WTC11 (cell line): ENCODE measurements at regions not wholly inside any gene's neighbourhood (a gene's known extent, or its start where the extent isn't known, plus 50 kb on each side); places are given as distances from the start of the nearest gene placed in this dataset.

Experiments
- ATAC-seq: fragments of 200-7000 bp; cut with Tn5 transposase; 2 replicates; pipeline ENCODE4 v1.10.0; 2021; ENCODE audit warnings: mild to moderate bottlenecking, moderate library complexity
- CTCF ChIA-PET: fragments of 300-600 bp; sonication (Branson Sonifier 250); formaldehyde crosslinking; loops from one replicate; lab custom pipeline; 2021; ENCODE audit warnings: antibody characterized with exemption; lab: Charles Lee
- POLR2A ChIA-PET: fragments of 350-600 bp; sonication (Branson Sonifier 250); formaldehyde crosslinking; loops from one replicate; lab custom pipeline; 2021; ENCODE audit warnings: antibody characterized with exemption; lab: Charles Lee
- DNase-seq: peaks from one replicate; pipeline ENCODE4 v3.0.0; 2021; ENCODE audit warnings: low spot score
- H3K27ac Mint-ChIP-seq: 2 replicates; pipeline ENCODE4 v1.8.0; 2021; ENCODE audit warnings: mixed read lengths
- H3K27me3 Mint-ChIP-seq: 2 replicates; pipeline ENCODE4 v1.8.0; 2021; ENCODE audit warnings: low read depth, mild to moderate bottlenecking, moderate library complexity, mixed read lengths
- H3K36me3 Mint-ChIP-seq: 2 replicates; pipeline ENCODE4 v1.8.0; 2021; ENCODE audit warnings: mixed read lengths
- H3K4me1 Mint-ChIP-seq: 2 replicates; pipeline ENCODE4 v1.8.0; 2022; ENCODE audit warnings: mixed read lengths
- H3K4me3 Mint-ChIP-seq: 2 replicates; pipeline ENCODE4 v1.8.0; 2021; ENCODE audit warnings: mild to moderate bottlenecking, moderate library complexity, mixed read lengths
- H3K9me3 Mint-ChIP-seq: 2 replicates; pipeline ENCODE4 v1.8.0; 2021; ENCODE audit warnings: mixed read lengths
- CBFB ChIP-seq: sonication (generic); formaldehyde crosslinking; IDR thresholded peaks from 2 replicates; pipeline ENCODE4 v1.8.1; 2022; ENCODE audit warnings: mild to moderate bottlenecking, low read depth, missing genetic modification reagents
- CREM ChIP-seq: sonication (generic); formaldehyde crosslinking; IDR thresholded peaks from 2 replicates; pipeline ENCODE4 v1.8.1; 2022; ENCODE audit warnings: mild to moderate bottlenecking, missing genetic modification reagents, moderate library complexity
- ELF4 ChIP-seq: sonication (generic); formaldehyde crosslinking; IDR thresholded peaks from 2 replicates; pipeline ENCODE4 v1.8.1; 2022; ENCODE audit warnings: low read depth, mild to moderate bottlenecking, moderate library complexity, missing genetic modification reagents
- EMX1 ChIP-seq: fragments of 250-450 bp; sonication (Bioruptor Pico); IDR thresholded peaks from 2 replicates; pipeline ENCODE4 v1.8.0; 2021; ENCODE audit warnings: mild to moderate bottlenecking
- FOXK1 ChIP-seq: sonication (generic); formaldehyde crosslinking; IDR thresholded peaks from 2 replicates; pipeline ENCODE4 v1.8.0; 2022; ENCODE audit warnings: mild to moderate bottlenecking, moderate library complexity, missing genetic modification reagents
- JAZF1 ChIP-seq: fragments of 250-450 bp; sonication (Bioruptor Pico); IDR thresholded peaks from 2 replicates; pipeline ENCODE4 v1.9.0; 2021; ENCODE audit warnings: moderate library complexity, mild to moderate bottlenecking, inconsistent platforms
- MYBL2 ChIP-seq: sonication (generic); formaldehyde crosslinking; IDR thresholded peaks from 2 replicates; pipeline ENCODE4 v1.8.1; 2023; ENCODE audit warnings: mild to moderate bottlenecking, moderate library complexity, missing genetic modification reagents
- NFE2L1 ChIP-seq: sonication (generic); formaldehyde crosslinking; IDR thresholded peaks from 2 replicates; pipeline ENCODE4 v1.8.1; 2023; ENCODE audit warnings: missing genetic modification reagents
- NR3C1 ChIP-seq: sonication (generic); formaldehyde crosslinking; conservative IDR thresholded peaks from 2 replicates; pipeline ENCODE4 v1.8.1; 2023; ENCODE audit warnings: low read depth, mild to moderate bottlenecking, missing genetic modification reagents
- SMAD3 ChIP-seq: sonication (generic); formaldehyde crosslinking; IDR thresholded peaks from 2 replicates; pipeline ENCODE4 v1.8.0; 2022; ENCODE audit warnings: missing genetic modification reagents, mild to moderate bottlenecking, borderline replicate concordance
- SOX15 ChIP-seq: fragments of 250-450 bp; sonication (Bioruptor Pico); IDR thresholded peaks from 2 replicates; pipeline ENCODE4 v1.9.0; 2021; ENCODE audit warnings: mild to moderate bottlenecking
- TCF7 ChIP-seq: sonication (generic); formaldehyde crosslinking; IDR thresholded peaks from 2 replicates; pipeline ENCODE4 v1.8.0; 2022; ENCODE audit warnings: mild to moderate bottlenecking, low read depth, missing genetic modification reagents, moderate library complexity
- ZNF219 ChIP-seq: sonication (generic); formaldehyde crosslinking; IDR thresholded peaks from 2 replicates; pipeline ENCODE4 v1.8.0; 2023; ENCODE audit warnings: missing genetic modification reagents, mild to moderate bottlenecking, borderline replicate concordance
- ZNF317 ChIP-seq: sonication (generic); formaldehyde crosslinking; IDR thresholded peaks from 2 replicates; pipeline ENCODE4 v1.8.1; 2023; ENCODE audit warnings: low read depth, mild to moderate bottlenecking, moderate library complexity, missing genetic modification reagents, borderline replicate concordance
- ZNF396 ChIP-seq: fragments of 250-450 bp; sonication (Bioruptor Pico); IDR thresholded peaks from 2 replicates; pipeline ENCODE4 v1.8.0; 2021; ENCODE audit warnings: mild to moderate bottlenecking, moderate library complexity, borderline replicate concordance
- ZNF423 ChIP-seq: fragments of 250-450 bp; sonication (Bioruptor Pico); IDR thresholded peaks from 2 replicates; pipeline ENCODE4 v2.1.2; 2022; ENCODE audit warnings: mild to moderate bottlenecking, moderate library complexity
- TF ChIP-seq, protein P1 (sequence below): sonication (generic); formaldehyde crosslinking; IDR thresholded peaks from 2 replicates; pipeline ENCODE4 v1.8.1; 2022; ENCODE audit warnings: mild to moderate bottlenecking, missing genetic modification reagents, moderate library complexity, borderline replicate concordance
- TF ChIP-seq, protein P2 (sequence below): fragments of 200-600 bp; IDR thresholded peaks from 2 replicates; pipeline ENCODE4 v1.8.0; 2022; ENCODE audit warnings: antibody characterized with exemption
- TF ChIP-seq, protein P3 (sequence below): fragments of 250-450 bp; sonication (Bioruptor Pico); conservative IDR thresholded peaks from 2 replicates; pipeline ENCODE4 v1.9.0; 2021; ENCODE audit warnings: mild to moderate bottlenecking
- TF ChIP-seq, protein P4 (sequence below): sonication (generic); formaldehyde crosslinking; IDR thresholded peaks from 2 replicates; pipeline ENCODE4 v1.8.0; 2022; ENCODE audit warnings: mild to moderate bottlenecking, missing genetic modification reagents
- TF ChIP-seq, protein P5 (sequence below): sonication (generic); formaldehyde crosslinking; IDR thresholded peaks from 2 replicates; pipeline ENCODE4 v1.8.0; 2022; ENCODE audit warnings: mild to moderate bottlenecking, missing genetic modification reagents
- TF ChIP-seq, protein P6 (sequence below): sonication (generic); formaldehyde crosslinking; conservative IDR thresholded peaks from 2 replicates; pipeline ENCODE4 v1.8.1; 2023; ENCODE audit warnings: mild to moderate bottlenecking, low read depth, missing genetic modification reagents, moderate library complexity
- TF ChIP-seq, protein P7 (sequence below): fragments of 250-450 bp; sonication (Bioruptor Pico); IDR thresholded peaks from 2 replicates; pipeline ENCODE4 v1.9.0; 2021; ENCODE audit warnings: mild to moderate bottlenecking

DNA sequence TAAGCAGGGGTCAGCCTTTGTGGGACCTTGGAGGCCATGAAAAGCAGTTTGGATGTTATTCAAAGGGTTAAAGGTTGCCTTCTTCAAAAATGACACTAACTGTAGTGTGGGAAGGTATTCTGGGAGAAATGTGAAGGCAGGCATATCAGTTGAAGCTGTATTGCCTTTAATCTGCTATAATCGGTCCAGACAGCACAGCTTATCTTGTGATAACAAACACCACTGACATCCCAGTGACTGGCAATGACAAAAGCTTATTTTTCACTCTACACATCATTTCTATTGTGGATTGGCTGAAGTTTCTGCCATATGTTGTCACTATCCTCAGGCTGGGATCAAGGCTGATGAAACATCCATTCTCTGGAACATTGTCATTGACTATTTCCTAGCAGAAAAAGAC lies 1149.2 kb downstream of the GRM8 start (continued):
- no peak for TF ChIP-seq ZNF396 (CRISPR knock-in tag)
- TF ChIP-seq, protein P1, sequence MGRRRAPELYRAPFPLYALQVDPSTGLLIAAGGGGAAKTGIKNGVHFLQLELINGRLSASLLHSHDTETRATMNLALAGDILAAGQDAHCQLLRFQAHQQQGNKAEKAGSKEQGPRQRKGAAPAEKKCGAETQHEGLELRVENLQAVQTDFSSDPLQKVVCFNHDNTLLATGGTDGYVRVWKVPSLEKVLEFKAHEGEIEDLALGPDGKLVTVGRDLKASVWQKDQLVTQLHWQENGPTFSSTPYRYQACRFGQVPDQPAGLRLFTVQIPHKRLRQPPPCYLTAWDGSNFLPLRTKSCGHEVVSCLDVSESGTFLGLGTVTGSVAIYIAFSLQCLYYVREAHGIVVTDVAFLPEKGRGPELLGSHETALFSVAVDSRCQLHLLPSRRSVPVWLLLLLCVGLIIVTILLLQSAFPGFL (CRISPR knock-in tag): no peak
- TF ChIP-seq SMAD3: no peak
- no peak for TF ChIP-seq ZNF317 (CRISPR knock-in tag)

DNA sequence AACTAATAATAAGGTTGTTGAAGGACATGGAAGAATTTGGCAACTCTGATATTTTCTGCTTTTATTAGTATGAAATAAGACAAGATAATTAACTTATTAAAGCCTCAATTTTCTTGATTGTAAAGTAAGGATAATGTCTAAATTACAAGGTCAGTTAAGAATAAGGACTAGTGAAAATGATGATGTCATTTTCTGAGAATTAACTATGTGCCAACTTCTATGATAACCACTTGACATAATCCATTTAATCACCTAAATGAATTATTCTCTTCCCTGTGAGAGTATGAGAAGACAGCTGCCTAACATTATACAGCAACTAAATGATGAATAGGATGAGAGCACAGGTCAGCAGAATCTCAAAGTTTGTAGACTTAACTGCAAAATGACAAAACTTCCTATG lies 1153.4 kb upstream of the POT1 start:
- DNase-seq (no peak), ATAC-seq (no peak)
- Mint-ChIP-seq H3K9me3 (peaks cover 43% of the 10 kb centered on the region), H3K4me3 (no peak overlapping the region), H3K36me3 (peaks cover 70% of the 10 kb centered on the region), H3K4me1 (peaks cover 4% of the 10 kb centered on the region), H3K27me3 (no peaks in the 10 kb centered on the region), H3K27ac (no peak overlapping the region)
- ChIA-PET POLR2A (no interaction called here), CTCF (no interaction called here)
- TF ChIP-seq ELF4 (CRISPR knock-in tag): no peak
- no peak for TF ChIP-seq FOXK1
- no peak for TF ChIP-seq ZNF219 (CRISPR knock-in tag)
- TF ChIP-seq, protein P2, sequence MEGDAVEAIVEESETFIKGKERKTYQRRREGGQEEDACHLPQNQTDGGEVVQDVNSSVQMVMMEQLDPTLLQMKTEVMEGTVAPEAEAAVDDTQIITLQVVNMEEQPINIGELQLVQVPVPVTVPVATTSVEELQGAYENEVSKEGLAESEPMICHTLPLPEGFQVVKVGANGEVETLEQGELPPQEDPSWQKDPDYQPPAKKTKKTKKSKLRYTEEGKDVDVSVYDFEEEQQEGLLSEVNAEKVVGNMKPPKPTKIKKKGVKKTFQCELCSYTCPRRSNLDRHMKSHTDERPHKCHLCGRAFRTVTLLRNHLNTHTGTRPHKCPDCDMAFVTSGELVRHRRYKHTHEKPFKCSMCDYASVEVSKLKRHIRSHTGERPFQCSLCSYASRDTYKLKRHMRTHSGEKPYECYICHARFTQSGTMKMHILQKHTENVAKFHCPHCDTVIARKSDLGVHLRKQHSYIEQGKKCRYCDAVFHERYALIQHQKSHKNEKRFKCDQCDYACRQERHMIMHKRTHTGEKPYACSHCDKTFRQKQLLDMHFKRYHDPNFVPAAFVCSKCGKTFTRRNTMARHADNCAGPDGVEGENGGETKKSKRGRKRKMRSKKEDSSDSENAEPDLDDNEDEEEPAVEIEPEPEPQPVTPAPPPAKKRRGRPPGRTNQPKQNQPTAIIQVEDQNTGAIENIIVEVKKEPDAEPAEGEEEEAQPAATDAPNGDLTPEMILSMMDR: no peak
- TF ChIP-seq, protein P3, sequence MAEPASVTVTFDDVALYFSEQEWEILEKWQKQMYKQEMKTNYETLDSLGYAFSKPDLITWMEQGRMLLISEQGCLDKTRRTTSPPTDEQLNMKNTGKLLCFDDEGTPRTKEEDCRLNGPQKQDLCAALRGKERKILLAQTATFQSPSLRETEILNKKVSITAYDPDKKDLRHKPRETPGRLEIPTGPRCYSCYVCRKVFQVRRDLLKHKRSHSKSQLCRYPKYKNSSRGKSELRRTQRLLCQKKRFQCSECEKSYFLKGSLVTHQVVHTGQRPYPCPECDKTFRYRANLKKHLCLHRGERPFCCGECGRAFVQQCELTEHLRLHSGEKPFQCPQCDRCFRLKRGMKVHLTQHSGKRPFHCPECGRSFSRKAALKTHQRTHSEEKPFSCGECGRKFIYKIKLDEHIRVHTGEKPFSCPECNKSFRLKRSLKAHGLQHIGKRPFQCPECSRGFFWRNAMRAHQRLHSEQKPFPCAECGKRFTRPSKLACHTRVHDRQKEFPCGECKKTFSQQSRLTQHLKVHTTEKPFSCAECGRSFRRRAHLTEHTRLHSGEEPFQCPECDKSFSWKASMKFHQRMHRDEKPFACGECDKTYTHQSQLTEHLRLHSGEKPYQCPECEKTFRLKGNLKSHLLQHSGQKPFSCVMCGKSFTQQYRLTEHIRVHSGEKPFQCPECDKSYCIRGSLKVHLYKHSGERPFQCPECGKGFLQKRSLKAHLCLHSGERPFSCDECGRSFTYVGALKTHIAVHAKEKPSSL (CRISPR knock-in tag): no peak
- no peak for TF ChIP-seq MYBL2 (CRISPR knock-in tag)
- no peak for TF ChIP-seq JAZF1 (CRISPR knock-in tag)
- TF ChIP-seq NFE2L1 (CRISPR knock-in tag): no peak
- TF ChIP-seq, protein P4, sequence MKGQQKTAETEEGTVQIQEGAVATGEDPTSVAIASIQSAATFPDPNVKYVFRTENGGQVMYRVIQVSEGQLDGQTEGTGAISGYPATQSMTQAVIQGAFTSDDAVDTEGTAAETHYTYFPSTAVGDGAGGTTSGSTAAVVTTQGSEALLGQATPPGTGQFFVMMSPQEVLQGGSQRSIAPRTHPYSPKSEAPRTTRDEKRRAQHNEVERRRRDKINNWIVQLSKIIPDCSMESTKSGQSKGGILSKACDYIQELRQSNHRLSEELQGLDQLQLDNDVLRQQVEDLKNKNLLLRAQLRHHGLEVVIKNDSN (CRISPR knock-in tag): no peak
- TF ChIP-seq NR3C1: no peak
- TF ChIP-seq EMX1 (CRISPR knock-in tag): no peak

DNA sequence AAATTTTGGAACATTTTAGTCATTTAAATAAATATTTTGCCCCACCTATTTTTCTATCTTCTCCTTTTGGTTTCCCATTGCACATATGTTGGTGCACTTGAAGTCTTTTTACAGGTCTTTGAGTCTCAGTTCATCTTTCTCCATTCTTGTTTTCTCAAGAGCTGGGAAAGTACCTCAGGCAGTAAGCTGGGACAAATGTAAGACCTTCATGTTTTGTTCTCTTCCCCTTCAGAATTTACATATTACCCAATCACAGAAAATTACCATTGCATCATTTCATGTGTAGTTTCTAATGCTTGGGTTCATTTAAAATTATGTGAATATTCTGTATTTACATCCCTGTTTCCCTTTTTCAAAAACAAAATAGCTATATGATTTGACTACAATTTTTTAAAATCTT lies 1150.0 kb upstream of the POT1 start:
- ATAC-seq (no peak), DNase-seq (no peak)
- CTCF ChIA-PET: no interaction called here
- no peak overlapping the region for H3K4me3 Mint-ChIP-seq
- POLR2A ChIA-PET: no interaction called here
- no peaks in the 10 kb centered on the region for H3K27me3 Mint-ChIP-seq
- peaks cover 9% of the 10 kb centered on the region for H3K4me1 Mint-ChIP-seq
- peaks cover 13% of the 10 kb centered on the region for H3K9me3 Mint-ChIP-seq
- H3K27ac Mint-ChIP-seq: 0 out of 2 replicates have a peak overlapping the region, but pooled peaks have one; percentile 75
- peaks cover 38% of the 10 kb centered on the region for H3K36me3 Mint-ChIP-seq
- TF ChIP-seq CREM (CRISPR knock-in tag): no peak
- TF ChIP-seq, protein P5, sequence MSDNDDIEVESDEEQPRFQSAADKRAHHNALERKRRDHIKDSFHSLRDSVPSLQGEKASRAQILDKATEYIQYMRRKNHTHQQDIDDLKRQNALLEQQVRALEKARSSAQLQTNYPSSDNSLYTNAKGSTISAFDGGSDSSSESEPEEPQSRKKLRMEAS (CRISPR knock-in tag): no peak
- TF ChIP-seq TCF7 (CRISPR knock-in tag): no peak
- TF ChIP-seq, protein P6, sequence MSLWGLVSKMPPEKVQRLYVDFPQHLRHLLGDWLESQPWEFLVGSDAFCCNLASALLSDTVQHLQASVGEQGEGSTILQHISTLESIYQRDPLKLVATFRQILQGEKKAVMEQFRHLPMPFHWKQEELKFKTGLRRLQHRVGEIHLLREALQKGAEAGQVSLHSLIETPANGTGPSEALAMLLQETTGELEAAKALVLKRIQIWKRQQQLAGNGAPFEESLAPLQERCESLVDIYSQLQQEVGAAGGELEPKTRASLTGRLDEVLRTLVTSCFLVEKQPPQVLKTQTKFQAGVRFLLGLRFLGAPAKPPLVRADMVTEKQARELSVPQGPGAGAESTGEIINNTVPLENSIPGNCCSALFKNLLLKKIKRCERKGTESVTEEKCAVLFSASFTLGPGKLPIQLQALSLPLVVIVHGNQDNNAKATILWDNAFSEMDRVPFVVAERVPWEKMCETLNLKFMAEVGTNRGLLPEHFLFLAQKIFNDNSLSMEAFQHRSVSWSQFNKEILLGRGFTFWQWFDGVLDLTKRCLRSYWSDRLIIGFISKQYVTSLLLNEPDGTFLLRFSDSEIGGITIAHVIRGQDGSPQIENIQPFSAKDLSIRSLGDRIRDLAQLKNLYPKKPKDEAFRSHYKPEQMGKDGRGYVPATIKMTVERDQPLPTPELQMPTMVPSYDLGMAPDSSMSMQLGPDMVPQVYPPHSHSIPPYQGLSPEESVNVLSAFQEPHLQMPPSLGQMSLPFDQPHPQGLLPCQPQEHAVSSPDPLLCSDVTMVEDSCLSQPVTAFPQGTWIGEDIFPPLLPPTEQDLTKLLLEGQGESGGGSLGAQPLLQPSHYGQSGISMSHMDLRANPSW: no peak
- no peak for TF ChIP-seq SOX15
- TF ChIP-seq ZNF423 (CRISPR knock-in tag): no peak
- no peak for TF ChIP-seq CBFB (CRISPR knock-in tag)
- TF ChIP-seq, protein P7, sequence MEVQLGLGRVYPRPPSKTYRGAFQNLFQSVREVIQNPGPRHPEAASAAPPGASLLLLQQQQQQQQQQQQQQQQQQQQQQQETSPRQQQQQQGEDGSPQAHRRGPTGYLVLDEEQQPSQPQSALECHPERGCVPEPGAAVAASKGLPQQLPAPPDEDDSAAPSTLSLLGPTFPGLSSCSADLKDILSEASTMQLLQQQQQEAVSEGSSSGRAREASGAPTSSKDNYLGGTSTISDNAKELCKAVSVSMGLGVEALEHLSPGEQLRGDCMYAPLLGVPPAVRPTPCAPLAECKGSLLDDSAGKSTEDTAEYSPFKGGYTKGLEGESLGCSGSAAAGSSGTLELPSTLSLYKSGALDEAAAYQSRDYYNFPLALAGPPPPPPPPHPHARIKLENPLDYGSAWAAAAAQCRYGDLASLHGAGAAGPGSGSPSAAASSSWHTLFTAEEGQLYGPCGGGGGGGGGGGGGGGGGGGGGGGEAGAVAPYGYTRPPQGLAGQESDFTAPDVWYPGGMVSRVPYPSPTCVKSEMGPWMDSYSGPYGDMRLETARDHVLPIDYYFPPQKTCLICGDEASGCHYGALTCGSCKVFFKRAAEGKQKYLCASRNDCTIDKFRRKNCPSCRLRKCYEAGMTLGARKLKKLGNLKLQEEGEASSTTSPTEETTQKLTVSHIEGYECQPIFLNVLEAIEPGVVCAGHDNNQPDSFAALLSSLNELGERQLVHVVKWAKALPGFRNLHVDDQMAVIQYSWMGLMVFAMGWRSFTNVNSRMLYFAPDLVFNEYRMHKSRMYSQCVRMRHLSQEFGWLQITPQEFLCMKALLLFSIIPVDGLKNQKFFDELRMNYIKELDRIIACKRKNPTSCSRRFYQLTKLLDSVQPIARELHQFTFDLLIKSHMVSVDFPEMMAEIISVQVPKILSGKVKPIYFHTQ: no peak
